ENCODE measurements at regions not wholly inside any gene's neighbourhood (a gene's known extent, or its start where the extent isn't known, plus 50 kb on each side); places are given as distances from the start of the nearest gene placed in this dataset.

- H3K9me3 ChIP-seq (replicated peaks; ENCODE audit: control insufficient read depth, insufficient read depth, low read length) = no peaks in the 10 kb centered on the region
- H3K27ac ChIP-seq (ENCODE audit: insufficient read depth, low read depth, low read length) = no peak overlapping the region
- FAIRE-seq (no peak), DNase-seq (ENCODE audit: low read depth, low spot score) (no peak)
- no peak overlapping the region for H3K4me2 ChIP-seq (ENCODE audit: insufficient read depth, low read length)
- TF ChIP-seq FOS (IDR thresholded peaks at IDR 0.05; ENCODE audit: borderline replicate concordance, insufficient read depth, low read length) (no peak), GATA2 (IDR thresholded peaks at IDR 0.05; ENCODE audit: insufficient read depth, insufficient read length, low read depth, low read length) (no peak), EZH2 (IDR thresholded peaks at IDR 0.05; ENCODE audit: borderline replicate concordance, low read depth, low read length, severe bottlenecking) (no peak), CTCF (IDR thresholded peaks at IDR 0.05; ENCODE audit: extremely low read depth in 1 of 2, insufficient read depth in 1 of 2, low read depth in 1 of 2, low read length in 2 of 2) (no peak), POLR2A (IDR thresholded peaks at IDR 0.05; ENCODE audit: low read depth, low read length) (no peak), JUN (IDR thresholded peaks at IDR 0.05; ENCODE audit: borderline replicate concordance, insufficient read depth, insufficient read length, low read depth) (no peak), MYC (IDR thresholded peaks at IDR 0.05; ENCODE audit: low read depth, low read length) (no peak), MAX (IDR thresholded peaks at IDR 0.05; ENCODE audit: insufficient read depth, insufficient read length) (no peak), POLR2AphosphoS5 (IDR thresholded peaks at IDR 0.05; ENCODE audit: insufficient read depth, low read depth, low read length) (no peak)
- no peaks in the 10 kb centered on the region for H4K20me1 ChIP-seq (replicated peaks; ENCODE audit: control insufficient read depth, extremely low read depth, insufficient read depth, low read length)
- peaks cover 12 to 13% of the 10 kb centered on the region in 2 experiments for H3K27me3 ChIP-seq (ENCODE audit: control insufficient read depth in 2 of 2, insufficient read depth in 2 of 2, low read length in 2 of 2)
- no peak overlapping the region for H2AFZ ChIP-seq (ENCODE audit: low read depth, low read length)
- H3K4me1 ChIP-seq (ENCODE audit: control insufficient read depth, extremely low read depth, insufficient read depth, low read length) = peaks cover 5% of the 10 kb centered on the region
- dilution Hi-C loops (cut with MboI; ENCODE audit: extremely low pct_ligation_motif_present, low sequenced_read_pairs) (no loop called here), intact Hi-C loops (cut with micrococcal nuclease) (no loop called here)
- no peaks in the 10 kb centered on the region for H3K79me2 ChIP-seq (ENCODE audit: control insufficient read depth, insufficient read depth, low read length)
- no peak overlapping the region for H3K9ac ChIP-seq (replicated peaks; ENCODE audit: extremely low read depth, insufficient read depth, low read length)
- CTCF ChIA-PET = interaction anchor here (1.0 to 1.8 kb wide), 2 partner anchors 8 to 45 kb away, joined by 3 to 7 read pairs; no protein-coding TSS in a partner anchor
- BruUV-seq (replicated peaks) = no TSS peak
- no peaks in the 10 kb centered on the region for H3K9me1 ChIP-seq (replicated peaks; ENCODE audit: control insufficient read depth, extremely low read depth, insufficient read depth, low read length)
- H3K36me3 ChIP-seq (ENCODE audit: control insufficient read depth in 2 of 2, extremely low read depth in 1 of 2, insufficient read depth in 2 of 2, low read length in 2 of 2) = no peaks in the 10 kb centered on the region
- no peak overlapping the region for H3K4me3 ChIP-seq (replicated peaks in 1 of 3; ENCODE audit: insufficient read depth in 1 of 3, low read depth in 1 of 3, low read length in 3 of 3)
- POLR2A ChIA-PET = no interaction called here
Measured at GRCh38 chr6:44029444-44030185, 97.6 kb downstream of the MRPL14 start.

Data from endothelial cell of umbilical vein (primary cell).